GM12874 (cell line): ENCODE measurements at regions not wholly inside any gene's neighbourhood (a gene's known extent, or its start where the extent isn't known, plus 50 kb on each side); places are given as distances from the start of the nearest gene placed in this dataset.

ENCODE experiments used
- TF ChIP-seq, protein P1 (sequence below): IDR thresholded peaks from 2 replicates; pipeline ENCODE4 v1.5.1; 2011; ENCODE audit warnings: low read depth, mild to moderate bottlenecking, control low read depth, low read length, moderate library complexity; ENCODE audit not compliant: insufficient read depth

DNA sequence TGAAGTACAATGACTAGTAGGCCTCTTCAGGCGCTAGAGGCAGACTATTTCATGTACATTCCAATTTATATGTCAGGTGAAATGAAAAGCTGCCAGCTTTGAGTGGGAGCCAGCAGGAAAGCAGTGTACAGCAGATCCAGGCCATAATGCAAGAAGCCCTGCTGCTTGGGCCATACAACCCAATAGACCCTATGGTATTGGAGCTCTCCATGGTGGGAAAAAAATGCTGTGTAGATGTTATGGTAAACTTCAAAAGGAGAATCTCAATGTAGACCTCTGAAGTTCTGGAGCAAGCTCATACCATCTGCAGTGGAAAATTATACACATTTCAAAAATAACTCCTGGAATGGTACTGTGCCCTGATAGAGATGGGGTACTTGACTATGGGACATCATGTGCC lies 71.5 kb upstream of the CD82 start:
- TF ChIP-seq, protein P1, sequence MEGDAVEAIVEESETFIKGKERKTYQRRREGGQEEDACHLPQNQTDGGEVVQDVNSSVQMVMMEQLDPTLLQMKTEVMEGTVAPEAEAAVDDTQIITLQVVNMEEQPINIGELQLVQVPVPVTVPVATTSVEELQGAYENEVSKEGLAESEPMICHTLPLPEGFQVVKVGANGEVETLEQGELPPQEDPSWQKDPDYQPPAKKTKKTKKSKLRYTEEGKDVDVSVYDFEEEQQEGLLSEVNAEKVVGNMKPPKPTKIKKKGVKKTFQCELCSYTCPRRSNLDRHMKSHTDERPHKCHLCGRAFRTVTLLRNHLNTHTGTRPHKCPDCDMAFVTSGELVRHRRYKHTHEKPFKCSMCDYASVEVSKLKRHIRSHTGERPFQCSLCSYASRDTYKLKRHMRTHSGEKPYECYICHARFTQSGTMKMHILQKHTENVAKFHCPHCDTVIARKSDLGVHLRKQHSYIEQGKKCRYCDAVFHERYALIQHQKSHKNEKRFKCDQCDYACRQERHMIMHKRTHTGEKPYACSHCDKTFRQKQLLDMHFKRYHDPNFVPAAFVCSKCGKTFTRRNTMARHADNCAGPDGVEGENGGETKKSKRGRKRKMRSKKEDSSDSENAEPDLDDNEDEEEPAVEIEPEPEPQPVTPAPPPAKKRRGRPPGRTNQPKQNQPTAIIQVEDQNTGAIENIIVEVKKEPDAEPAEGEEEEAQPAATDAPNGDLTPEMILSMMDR: no peak

DNA sequence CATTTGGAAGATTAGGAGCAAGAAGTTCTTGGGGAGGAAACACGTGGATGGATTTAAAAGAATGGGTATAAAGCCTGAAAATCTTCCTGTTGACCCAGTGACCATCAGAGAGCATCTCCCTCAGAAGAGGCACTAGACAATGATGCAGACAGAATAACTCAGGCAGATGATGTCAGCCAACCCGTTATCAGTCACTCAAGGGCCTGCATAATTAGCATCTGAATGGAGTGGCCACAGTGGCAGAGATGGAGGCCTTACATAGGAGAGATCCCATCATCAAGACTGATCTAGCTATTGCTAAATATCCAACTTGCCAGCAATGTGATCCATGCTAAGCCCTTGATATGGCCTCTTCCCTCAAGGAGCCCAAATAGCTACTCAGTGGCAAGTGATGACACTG lies 70.7 kb upstream of the CD82 start:
- TF ChIP-seq, protein P1: no peak

DNA sequence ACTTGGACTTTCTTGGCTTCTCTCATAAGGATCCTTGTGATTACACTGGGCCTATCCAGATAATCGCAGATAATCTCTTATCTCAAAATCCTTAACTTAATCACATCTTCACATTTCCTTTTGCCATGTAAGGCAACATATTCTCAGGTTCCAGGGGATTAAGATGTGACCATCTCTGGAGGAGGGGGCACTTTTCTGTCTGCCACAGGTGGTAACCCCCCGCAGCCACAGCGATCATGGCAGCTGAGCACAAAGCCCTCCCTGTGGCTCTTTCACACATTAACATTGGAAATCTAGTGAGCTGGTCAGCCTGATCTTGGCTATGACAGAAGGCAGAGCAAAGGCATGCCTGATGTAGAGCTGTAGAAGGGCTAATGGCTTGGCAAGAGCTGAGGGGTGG lies 69.1 kb upstream of the CD82 start:
- TF ChIP-seq, protein P1: no peak

DNA sequence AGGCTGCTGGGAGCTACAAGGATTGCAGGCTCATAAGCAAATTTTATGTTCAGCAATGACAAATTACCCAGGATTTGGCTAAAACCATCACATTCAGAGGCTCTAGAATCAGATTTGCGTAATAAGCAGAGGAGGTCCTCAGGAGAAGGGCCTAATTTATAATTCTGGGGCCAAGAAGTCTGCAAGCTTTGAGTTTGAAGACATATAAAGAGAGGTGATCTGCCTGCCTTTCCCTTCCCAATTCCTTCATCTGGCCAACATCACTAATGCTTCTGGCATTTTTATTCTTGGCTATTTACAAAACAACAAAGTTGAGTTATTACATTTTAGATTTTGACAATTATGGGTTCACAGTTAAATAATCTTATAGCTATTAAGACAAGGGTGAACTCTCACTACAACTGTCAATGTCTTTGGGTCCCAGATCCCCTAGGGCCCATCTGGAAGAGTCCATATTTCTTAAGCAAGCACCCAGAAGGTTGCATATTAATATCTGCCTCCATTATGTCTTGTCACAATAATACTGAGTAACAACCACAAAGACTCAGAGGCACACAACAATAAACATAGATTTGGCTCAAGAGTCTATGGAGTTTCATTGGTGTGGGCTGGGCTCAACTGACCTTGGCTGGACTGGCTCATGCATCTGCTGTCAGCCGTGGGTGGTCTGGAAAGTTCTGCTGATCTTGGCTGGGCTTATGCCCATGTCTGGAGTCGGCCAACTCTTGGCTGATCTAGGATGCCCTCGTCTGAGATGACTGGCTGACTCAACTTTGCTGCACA lies 67.2 kb upstream of the CD82 start:
- TF ChIP-seq, protein P1: no peak

DNA sequence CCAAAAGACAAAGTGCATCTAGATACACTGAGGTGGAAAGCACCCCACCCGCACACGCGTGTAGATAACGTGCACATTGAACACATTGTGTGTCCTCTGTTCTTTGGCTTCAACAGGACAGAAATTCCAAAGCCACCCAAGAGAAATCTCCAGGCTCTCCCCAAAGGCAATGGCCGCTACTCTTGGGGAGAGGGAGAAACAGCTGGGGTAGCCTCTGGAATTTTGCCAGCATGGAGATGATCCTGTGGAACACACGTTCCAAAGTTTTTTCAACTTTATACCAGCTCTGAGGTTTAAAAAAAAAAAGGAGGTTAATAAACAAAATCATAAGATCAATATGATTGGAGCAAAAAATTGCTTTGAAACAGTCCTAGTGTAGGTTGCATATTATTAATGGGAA lies 63.0 kb upstream of the CD82 start:
- TF ChIP-seq, protein P1: no peak

DNA sequence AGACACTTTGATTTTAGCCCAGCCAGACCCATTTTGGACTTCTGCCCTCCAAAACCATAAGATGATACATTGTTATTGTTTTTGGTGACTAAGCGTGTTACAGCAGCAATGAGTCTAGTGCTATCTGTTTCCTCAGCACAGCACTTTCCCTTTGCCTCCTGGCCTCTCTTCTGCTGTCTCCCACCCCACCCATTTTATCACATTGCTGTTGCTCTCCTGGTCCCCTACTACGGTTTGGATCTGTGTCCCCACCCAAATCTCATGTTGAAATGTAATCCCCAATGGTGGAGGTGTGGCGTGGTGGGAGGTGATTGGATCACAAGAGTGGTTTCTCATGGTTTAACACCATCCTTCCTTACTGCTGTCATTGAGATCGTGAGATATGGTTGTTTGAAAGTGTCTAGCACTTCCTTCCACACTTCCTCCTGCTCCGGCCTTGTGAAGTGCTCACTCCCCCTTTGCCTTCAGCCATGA lies 59.8 kb upstream of the CD82 start:
- TF ChIP-seq, protein P1: no peak

DNA sequence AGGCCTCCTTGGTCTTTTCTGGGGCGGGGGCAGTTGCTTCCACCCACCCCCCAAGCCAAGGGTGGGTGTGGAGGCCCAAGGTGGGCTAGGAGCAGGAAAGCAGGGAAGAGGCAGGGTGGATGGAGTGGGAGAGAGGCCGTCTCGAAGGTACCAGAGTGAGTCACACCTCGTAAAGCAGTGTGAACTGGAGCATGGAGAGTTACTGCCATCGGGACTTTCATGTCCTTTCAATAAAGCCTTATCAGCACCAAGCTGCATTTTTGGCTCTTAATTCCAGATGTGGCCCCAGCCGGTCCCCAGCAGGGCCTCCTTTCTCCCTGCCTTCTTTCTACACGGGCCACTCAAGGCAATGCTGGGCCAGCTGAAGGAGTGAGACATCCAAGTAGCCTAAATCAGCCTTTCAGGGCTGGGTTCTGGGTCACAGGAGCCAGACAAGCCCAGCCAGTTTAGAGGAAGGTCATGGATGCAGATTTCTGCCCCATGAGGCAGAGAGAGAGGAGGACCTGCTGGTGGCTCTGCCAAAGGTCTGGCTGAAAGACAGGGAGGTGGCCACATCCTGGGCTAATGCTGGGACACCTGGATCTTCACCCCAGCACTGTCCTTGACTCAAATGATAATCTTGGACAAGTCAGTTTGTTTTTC lies 59.0 kb upstream of the CD82 start:
- TF ChIP-seq, protein P1: no peak
